A549 (cell line): ENCODE measurements at regions not wholly inside any gene's neighbourhood (a gene's known extent, or its start where the extent isn't known, plus 50 kb on each side); places are given as distances from the start of the nearest gene placed in this dataset.

Source experiments
- CEBPB ChIP-seq, 2 experiments: fragments of >200 bp in 1 of 2; sonication (Bioruptor Twin) in 1 of 2; formaldehyde crosslinking in 1 of 2; IDR thresholded peaks; 2 replicates each; pipeline ENCODE4 v1.6.1; 2012 to 2016
- CHD2 ChIP-seq: fragments of 150-350 bp; IDR thresholded peaks from 2 replicates; pipeline ENCODE4 v1.6.1; 2014; ENCODE audit warnings: low read length; ENCODE audit not compliant: partially characterized antibody
- CTCF ChIP-seq: fragments of >200 bp; sonication (Bioruptor Twin); formaldehyde crosslinking; IDR thresholded peaks from 3 replicates; pipeline ENCODE4 v1.5.1; 2016
- EHMT2 ChIP-seq: fragments of 200-600 bp; sonication (generic); IDR thresholded peaks from 2 replicates; pipeline ENCODE4 v1.6.1; 2016; ENCODE audit warnings: antibody characterized with exemption, low read depth, mild to moderate bottlenecking, moderate library complexity
- EP300 ChIP-seq, 2 experiments: fragments of >200 bp; sonication (Bioruptor Twin); formaldehyde crosslinking; IDR thresholded peaks; 2 replicates in 1 of 2; 3 replicates in 1 of 2; pipeline ENCODE4 v1.6.1; 2016 to 2017
- ESRRA ChIP-seq: fragments of 150-350 bp; IDR thresholded peaks from 2 replicates; pipeline ENCODE4 v1.6.1; 2014; ENCODE audit warnings: mild to moderate bottlenecking, low read length, borderline replicate concordance
- HMGXB4 ChIP-seq: fragments of 250-450 bp; sonication (Bioruptor Pico); IDR thresholded peaks from 2 replicates; pipeline ENCODE4 v1.5.0; 2021; ENCODE audit warnings: mild to moderate bottlenecking, moderate library complexity, borderline replicate concordance
- MYC ChIP-seq: IDR thresholded peaks from 2 replicates; pipeline ENCODE4 v1.6.1; 2012; ENCODE audit warnings: mild to moderate bottlenecking, inconsistent platforms, low read length, improper control_type of control experiment, borderline replicate concordance
- POLR2A ChIP-seq: IDR thresholded peaks from 2 replicates; pipeline ENCODE4 v1.6.1; 2012; ENCODE audit warnings: mild to moderate bottlenecking, low read length
- RCOR1 ChIP-seq: fragments of 150-350 bp; IDR thresholded peaks from 2 replicates; pipeline ENCODE4 v1.6.1; 2014; ENCODE audit warnings: antibody characterized with exemption, low read length, low read depth
- SREBF2 ChIP-seq: fragments of 450-650 bp; IDR thresholded peaks from 2 replicates; pipeline ENCODE4 v1.6.1; 2014; ENCODE audit warnings: mild to moderate bottlenecking, moderate library complexity
- ZC3H11A ChIP-seq: fragments of 450-650 bp; IDR thresholded peaks from 2 replicates; pipeline ENCODE4 v1.6.1; 2014; ENCODE audit warnings: antibody characterized with exemption, mild to moderate bottlenecking

- no peak for TF ChIP-seq CTCF
- TF ChIP-seq RCOR1 = no peak
- no peak for TF ChIP-seq ESRRA
- no peak for TF ChIP-seq ZC3H11A
- TF ChIP-seq CEBPB (IDR thresholded peaks at IDR 0.05) = no peak
- TF ChIP-seq CHD2 = no peak
- TF ChIP-seq EP300 (IDR thresholded peaks at IDR 0.05) = no peak
- no peak for TF ChIP-seq POLR2A
- no peak for TF ChIP-seq HMGXB4 (CRISPR knock-in tag)
- no peak for TF ChIP-seq MYC
- no peak for TF ChIP-seq SREBF2
- TF ChIP-seq EHMT2 = no peak
Measured at GRCh38 chr5:38673671-38674071, 117.2 kb upstream of the LIFR start.
